Left ventricle myocardium inferior (tissue), 1 donor: ENCODE measurements at regions not wholly inside any gene's neighbourhood (a gene's known extent, or its start where the extent isn't known, plus 50 kb on each side); places are given as distances from the start of the nearest gene placed in this dataset.
A peak's percentile ranks its signal among the peaks of the same experiment; 100 is the strongest.

Experiments
- DNase-seq: peaks from one replicate; pipeline ENCODE4 v3.0.0-alpha.2; 2020
- H3K27ac ChIP-seq: fragments of 200-600 bp; replicated peaks from 2 replicates; pipeline ENCODE4 v1.8.0; 2021
- H3K27me3 ChIP-seq: fragments of 200-600 bp; 2 replicates; pipeline ENCODE4 v1.8.0; 2021; ENCODE audit warnings: low read depth
- H3K36me3 ChIP-seq: fragments of 200-600 bp; 2 replicates; pipeline ENCODE4 v1.8.0; 2021
- H3K4me1 ChIP-seq: fragments of 200-600 bp; 2 replicates; pipeline ENCODE4 v1.8.0; 2021
- H3K4me3 ChIP-seq: fragments of 200-600 bp; 2 replicates; pipeline ENCODE4 v1.8.0; 2021; ENCODE audit warnings: mild to moderate bottlenecking, moderate library complexity
- H3K9me3 ChIP-seq: fragments of 200-600 bp; replicated peaks from 2 replicates; pipeline ENCODE4 v1.8.0; 2021
- intact Hi-C: fragments of 100-400 bp; cut with micrococcal nuclease; formaldehyde crosslinking; loops from one replicate; pipeline ENCODE4 v1.11.0; 2022
- TF ChIP-seq, protein P1 (sequence below): fragments of 200-600 bp; IDR thresholded peaks from 2 replicates; pipeline ENCODE4 v1.8.0; 2021; ENCODE audit warnings: antibody characterized with exemption, mild to moderate bottlenecking, borderline replicate concordance
- donor health status: DM: no; HTN: yes; CAD: no; lungs with severe emphysema.

DNA sequence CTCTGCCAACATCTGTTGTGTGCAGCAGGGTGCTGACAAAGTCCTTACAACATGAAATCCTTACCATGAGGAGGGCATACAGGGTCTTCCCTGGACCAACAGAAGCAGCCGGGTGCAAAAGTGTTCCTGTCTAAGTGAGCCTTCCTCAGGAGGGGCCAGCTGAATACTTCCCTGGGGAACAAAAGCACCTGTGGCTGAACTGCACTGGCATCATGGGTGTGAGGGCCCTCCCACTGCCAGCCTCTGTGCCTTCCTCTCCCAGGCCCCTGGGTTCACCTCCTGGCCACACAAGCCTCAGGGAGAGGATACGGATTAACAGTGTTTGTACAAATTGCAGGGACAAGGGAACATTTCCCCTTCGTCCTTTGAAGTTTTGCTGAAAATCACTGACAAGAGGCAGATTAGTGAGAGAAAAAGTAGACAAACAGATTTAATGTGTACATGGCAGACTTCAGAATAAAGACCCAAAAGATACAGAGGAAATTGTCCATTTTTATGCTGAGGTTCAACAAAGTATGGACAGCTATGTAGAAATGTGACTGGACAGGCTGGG lies 91.0 kb upstream of the PPM1J start:
- no peaks in the 10 kb centered on the region for H3K4me1 ChIP-seq
- no peaks in the 10 kb centered on the region for H3K9me3 ChIP-seq
- H3K27ac ChIP-seq, result no peak overlapping the region
- H3K4me3 ChIP-seq, result no peak overlapping the region
- no peaks in the 10 kb centered on the region for H3K36me3 ChIP-seq
- intact Hi-C loops, result no loop called here
- H3K27me3 ChIP-seq, result no peaks in the 10 kb centered on the region
- no peak for DNase-seq
- TF ChIP-seq, protein P1, sequence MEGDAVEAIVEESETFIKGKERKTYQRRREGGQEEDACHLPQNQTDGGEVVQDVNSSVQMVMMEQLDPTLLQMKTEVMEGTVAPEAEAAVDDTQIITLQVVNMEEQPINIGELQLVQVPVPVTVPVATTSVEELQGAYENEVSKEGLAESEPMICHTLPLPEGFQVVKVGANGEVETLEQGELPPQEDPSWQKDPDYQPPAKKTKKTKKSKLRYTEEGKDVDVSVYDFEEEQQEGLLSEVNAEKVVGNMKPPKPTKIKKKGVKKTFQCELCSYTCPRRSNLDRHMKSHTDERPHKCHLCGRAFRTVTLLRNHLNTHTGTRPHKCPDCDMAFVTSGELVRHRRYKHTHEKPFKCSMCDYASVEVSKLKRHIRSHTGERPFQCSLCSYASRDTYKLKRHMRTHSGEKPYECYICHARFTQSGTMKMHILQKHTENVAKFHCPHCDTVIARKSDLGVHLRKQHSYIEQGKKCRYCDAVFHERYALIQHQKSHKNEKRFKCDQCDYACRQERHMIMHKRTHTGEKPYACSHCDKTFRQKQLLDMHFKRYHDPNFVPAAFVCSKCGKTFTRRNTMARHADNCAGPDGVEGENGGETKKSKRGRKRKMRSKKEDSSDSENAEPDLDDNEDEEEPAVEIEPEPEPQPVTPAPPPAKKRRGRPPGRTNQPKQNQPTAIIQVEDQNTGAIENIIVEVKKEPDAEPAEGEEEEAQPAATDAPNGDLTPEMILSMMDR, result no peak

DNA sequence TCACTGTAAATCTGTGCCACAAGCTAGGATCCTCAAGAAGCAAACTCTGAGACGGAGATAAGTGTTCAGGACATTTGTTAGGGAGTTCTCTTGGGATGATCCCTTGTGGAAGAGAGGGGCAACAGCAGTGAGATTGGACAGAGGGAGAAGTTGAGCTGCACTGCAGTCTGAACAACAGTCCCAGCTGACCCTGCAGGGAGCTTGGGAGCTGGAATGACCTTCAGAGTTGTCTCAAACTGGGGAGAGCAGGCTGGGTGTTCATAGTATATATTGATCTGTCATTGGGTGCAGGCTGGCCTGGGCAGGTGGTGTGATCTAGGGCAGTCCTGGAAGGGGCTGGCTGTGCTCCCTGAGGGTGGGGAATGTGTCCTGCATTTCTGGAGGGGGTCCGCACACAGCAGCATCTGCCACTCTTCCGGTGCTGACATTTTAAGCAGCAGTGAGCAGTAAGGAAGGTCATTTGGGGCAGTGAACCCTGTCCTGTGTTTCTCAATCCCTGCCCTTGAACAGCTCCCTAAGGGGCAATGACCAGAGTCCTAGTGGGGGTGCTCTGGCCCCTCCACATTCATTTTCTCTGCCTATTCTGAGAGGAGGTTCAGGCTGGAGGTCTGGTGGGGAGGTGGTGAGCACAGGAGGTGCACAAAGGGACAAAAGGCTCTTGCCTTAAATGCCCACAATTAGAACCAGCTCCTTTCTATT lies 90.2 kb upstream of the PPM1J start:
- TF ChIP-seq, protein P1, result no peak
- no peak overlapping the region for H3K27ac ChIP-seq
- no peaks in the 10 kb centered on the region for H3K4me1 ChIP-seq
- H3K4me3 ChIP-seq, result no peak overlapping the region
- no peaks in the 10 kb centered on the region for H3K36me3 ChIP-seq
- no peaks in the 10 kb centered on the region for H3K27me3 ChIP-seq
- no peaks in the 10 kb centered on the region for H3K9me3 ChIP-seq
- DNase-seq, result no peak
- intact Hi-C loops, result no loop called here

DNA sequence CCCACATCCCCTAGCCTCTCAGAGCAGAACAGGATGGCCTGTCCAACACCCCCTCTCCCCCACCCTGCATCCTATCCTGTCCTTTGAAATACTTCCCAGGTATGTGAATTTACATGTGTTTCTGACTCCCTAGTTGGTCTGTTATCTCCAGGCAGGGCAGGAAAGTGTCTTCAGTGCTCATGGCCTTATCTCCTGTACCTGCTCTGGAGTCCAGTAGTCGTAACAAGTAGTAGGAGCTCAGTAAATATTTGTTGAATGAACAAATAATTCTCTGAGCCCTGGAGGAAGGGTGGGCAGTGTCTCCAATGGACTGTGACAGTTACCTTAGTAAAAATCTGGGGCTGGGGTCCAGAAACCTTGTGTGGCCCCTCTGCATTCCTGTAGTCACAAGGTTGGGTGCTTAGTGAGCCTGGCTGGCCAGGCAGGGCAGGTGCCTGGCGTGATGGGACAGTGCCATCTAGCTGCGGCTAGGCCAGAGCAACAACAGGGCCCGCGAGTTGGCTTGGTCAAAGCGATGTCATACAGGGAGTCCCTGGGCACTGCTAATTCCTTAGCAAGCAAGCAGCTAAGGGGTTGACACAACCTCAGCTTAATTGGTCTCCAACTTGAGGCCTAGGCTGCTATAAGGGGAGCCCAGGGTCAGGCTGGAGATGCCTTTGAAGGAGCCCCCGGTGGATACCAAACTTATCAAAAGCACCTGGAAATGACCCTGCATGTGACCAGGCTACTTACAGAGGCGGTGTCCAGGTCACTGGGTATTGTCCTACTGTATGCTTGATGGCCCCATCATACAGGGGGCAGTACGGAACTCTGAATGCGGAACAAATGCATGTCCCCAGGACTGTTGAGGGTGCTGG lies 89.0 kb upstream of the PPM1J start:
- Histone ChIP-seq H3K36me3 (no peaks in the 10 kb centered on the region), H3K27me3 (no peaks in the 10 kb centered on the region), H3K9me3 (no peaks in the 10 kb centered on the region), H3K4me3 (no peak overlapping the region), H3K27ac (no peak overlapping the region), H3K4me1 (no peaks in the 10 kb centered on the region)
- intact Hi-C loops, result loop anchor here (5.0 kb wide), 1 partner anchor 87 kb away; the partner anchor contains the start of gene PPM1J
- DNase-seq, result peak; percentile 52
- TF ChIP-seq, protein P1, result peak; percentile 78

DNA sequence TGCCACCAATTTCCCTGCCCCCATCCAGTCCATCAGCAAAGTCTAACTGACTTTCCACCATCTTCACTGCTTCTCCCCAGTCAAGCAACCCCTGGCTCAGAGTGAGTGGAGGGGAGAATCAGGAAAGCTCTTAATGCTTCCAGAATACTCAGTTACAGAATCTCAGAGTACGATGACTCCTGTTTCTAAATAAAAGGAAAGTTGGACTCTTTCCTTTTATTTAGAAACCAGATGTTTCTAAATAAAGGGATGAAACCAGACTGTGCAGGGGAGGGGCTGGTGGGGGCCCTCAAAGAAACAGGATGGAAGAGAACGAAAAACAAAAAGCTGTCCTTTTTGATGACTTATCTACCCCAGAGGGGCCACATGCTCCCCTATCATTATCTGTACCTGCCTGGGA lies 85.2 kb upstream of the PPM1J start:
- H3K4me1 ChIP-seq, result no peaks in the 10 kb centered on the region
- no peak overlapping the region for H3K27ac ChIP-seq
- intact Hi-C loops, result loop anchor here (5.0 kb wide), 1 partner anchor 83 kb away; the partner anchor contains the start of gene PPM1J
- TF ChIP-seq, protein P1, result no peak
- H3K4me3 ChIP-seq, result no peak overlapping the region
- no peaks in the 10 kb centered on the region for H3K36me3 ChIP-seq
- no peaks in the 10 kb centered on the region for H3K9me3 ChIP-seq
- H3K27me3 ChIP-seq, result no peaks in the 10 kb centered on the region
- DNase-seq, result no peak

DNA sequence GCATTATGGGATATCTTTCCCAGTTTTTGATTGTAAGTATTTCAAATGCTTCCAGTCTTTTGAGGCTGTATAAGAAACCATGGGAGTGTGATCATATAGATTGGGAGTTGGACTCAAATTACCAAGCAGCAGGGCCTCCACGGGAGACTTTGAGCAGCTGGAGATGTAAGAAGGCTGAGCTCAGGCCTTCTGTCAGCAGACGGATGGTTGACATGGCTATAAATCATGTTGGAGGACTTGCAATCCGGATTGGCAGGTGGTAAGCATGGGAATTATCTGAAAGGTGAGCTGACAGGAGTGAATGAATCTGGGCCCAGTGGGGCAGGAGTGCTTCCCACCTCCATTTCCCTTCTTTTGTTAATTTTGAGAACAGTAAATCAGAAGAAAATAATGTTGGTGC lies 83.2 kb upstream of the PPM1J start:
- TF ChIP-seq, protein P1, result no peak
- no peaks in the 10 kb centered on the region for H3K27me3 ChIP-seq
- no peak overlapping the region for H3K4me3 ChIP-seq
- H3K9me3 ChIP-seq, result no peaks in the 10 kb centered on the region
- DNase-seq, result no peak
- H3K36me3 ChIP-seq, result no peaks in the 10 kb centered on the region
- no peak overlapping the region for H3K27ac ChIP-seq
- no peaks in the 10 kb centered on the region for H3K4me1 ChIP-seq
- intact Hi-C loops, result no loop called here
